ENCODE measurements at regions not wholly inside any gene's neighbourhood (a gene's known extent, or its start where the extent isn't known, plus 50 kb on each side); places are given as distances from the start of the nearest gene placed in this dataset.
"Not testable (repeated sequence)": the region's sequence is repeated elsewhere in the genome, so short reads cannot be mapped to it uniquely, and the experiment has no call there.

DNA sequence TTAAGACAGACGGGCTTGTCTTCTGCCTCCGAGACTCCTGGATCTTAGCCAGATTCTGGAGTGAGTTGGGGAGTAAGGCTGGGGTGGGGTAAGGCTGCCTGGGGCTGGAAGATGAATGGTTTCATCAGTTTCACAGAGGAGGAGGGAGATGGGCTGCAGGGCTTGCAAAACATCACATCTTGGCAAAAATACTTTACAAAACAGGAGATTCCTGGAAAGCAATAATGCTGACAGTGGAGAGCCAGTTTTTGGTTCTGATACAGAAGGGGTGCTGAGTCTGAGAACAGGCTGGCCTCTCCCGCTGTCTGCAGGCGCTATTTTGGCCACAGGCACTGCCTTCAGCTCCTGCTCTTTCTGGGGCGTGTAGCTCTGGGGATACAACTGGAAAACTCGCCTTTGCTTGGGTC is 83.4 kb upstream of the KCNE2 start:
- DNase-seq (ENCODE audit: insufficient read length, low spot score) (no peak), FAIRE-seq (no peak)
- TF ChIP-seq CTCF (IDR thresholded peaks at IDR 0.05; ENCODE audit: insufficient read depth, missing control alignments): no peak

DNA sequence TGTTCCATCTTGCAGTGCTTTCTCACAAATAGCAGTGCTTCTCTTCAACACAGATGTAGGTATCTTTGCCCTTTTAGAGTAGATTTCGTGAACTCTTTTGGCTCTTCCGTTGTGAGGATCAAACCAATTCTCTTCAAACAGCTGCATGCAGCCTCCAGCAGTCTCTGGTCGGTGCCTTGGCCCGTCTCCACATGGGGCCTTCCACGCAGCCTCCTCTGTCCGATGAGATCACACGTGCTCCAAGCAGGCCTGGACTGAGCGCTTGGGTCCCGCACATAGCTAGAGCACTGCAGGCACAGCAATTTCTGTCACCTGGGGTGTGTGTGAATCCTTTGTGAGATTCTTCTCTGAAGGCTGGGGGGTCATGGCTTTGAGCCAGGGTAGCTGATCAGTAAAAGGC is 82.8 kb upstream of the KCNE2 start:
- no peak for TF ChIP-seq CTCF (IDR thresholded peaks at IDR 0.05; ENCODE audit: insufficient read depth, missing control alignments)
- DNase-seq (ENCODE audit: insufficient read length, low spot score) (no peak), FAIRE-seq (no peak)

- DNase-seq (ENCODE audit: insufficient read length, low spot score): no peak
- TF ChIP-seq CTCF (IDR thresholded peaks at IDR 0.05; ENCODE audit: insufficient read depth, missing control alignments): no peak
- FAIRE-seq: no peak
Observed at GRCh38 chr21:34282223-34282622, 81.6 kb upstream of the KCNE2 start.

- no peak for DNase-seq (ENCODE audit: insufficient read length, low spot score)
- FAIRE-seq: no peak
- TF ChIP-seq CTCF (IDR thresholded peaks at IDR 0.05; ENCODE audit: insufficient read depth, missing control alignments): no peak
Observed at GRCh38 chr21:34284666-34285065, 79.1 kb upstream of the KCNE2 start.

DNA sequence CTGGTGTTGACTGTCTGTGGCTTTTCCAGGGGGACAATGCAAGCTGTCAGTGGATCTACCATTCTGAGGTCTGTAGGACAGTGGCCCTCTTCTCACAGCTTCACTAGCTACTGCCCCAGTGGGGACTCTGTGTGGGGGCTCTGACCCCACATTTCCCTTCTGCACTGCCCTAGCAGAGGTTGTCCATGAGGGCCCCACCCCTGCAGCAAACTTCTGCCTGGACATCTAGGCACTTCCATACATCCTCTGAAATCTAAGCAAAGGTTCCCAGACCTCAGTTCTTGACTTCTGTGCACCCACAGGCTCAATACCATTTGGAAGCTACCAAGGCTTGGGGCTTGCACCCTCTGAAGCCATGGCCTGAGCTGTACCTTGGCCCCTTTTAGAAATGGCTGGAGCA is 75.8 kb upstream of the KCNE2 start:
- DNase-seq (ENCODE audit: insufficient read length, low spot score); FAIRE-seq: not testable (repeated sequence)

GRCh38 chr21:34289856-34290255 is 74.0 kb upstream of the KCNE2 start:
- DNase-seq (ENCODE audit: insufficient read length, low spot score) (no peak), FAIRE-seq (no peak)
- no peak for TF ChIP-seq CTCF (IDR thresholded peaks at IDR 0.05; ENCODE audit: insufficient read depth, missing control alignments)

DNA sequence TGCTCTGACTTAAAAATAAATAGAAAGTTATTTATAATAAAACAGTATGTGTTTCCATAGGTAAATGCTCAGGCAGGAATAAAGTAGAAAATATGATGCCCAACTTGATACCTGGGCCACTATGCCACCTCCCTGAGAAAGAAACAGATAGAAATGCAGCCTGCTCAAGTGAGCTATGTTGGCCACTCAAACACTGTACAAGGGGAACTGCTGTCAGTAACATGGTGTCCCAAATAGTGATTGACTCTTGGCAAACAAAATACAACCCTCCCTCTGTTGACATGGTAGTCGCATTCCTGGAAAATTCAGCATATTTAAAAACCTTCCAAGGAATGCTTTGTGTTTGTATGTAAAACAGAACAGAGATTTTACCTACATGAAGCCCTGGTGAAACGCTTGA is 66.9 kb upstream of the KCNE2 start:
- no peak for TF ChIP-seq CTCF (IDR thresholded peaks at IDR 0.05; ENCODE audit: insufficient read depth, missing control alignments)
- FAIRE-seq (no peak), DNase-seq (ENCODE audit: insufficient read length, low spot score) (no peak)

- DNase-seq (ENCODE audit: insufficient read length, low spot score): no peak
- FAIRE-seq: no peak
Observed at GRCh38 chr21:34298534-34299167, 65.2 kb upstream of the KCNE2 start.

More at GRCh38 chr21:34298534-34299167, 65.2 kb upstream of the KCNE2 start:
- no peak for TF ChIP-seq CTCF (IDR thresholded peaks at IDR 0.05; ENCODE audit: insufficient read depth, missing control alignments)

Measured in D721Med (cell line).